ENCODE measurements at regions not wholly inside any gene's neighbourhood (a gene's known extent, or its start where the extent isn't known, plus 50 kb on each side); places are given as distances from the start of the nearest gene placed in this dataset.

DNA sequence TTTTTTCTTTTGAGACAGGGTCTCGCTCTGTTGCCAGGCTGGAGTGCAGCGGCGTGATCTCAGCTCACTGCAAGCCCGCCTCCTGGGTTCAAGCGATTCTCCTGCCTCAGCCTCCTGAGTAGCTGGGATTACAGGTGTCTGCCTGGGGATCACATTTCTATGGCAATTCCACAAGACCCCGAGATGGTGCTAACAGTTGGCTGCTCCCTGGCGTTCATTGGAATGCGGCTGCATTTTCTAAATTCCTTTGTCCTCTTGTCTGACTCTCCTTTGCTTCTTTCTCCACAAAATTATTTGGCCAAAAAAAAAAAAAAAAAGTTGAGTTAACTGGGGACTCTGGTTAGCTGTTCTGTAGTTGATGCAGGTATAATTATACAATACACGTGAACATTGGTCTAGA lies 176.4 kb downstream of the ETS2 start:
- Histone ChIP-seq H3K27me3 (no peaks in the 10 kb centered on the region), H3K9me3 (no peaks in the 10 kb centered on the region), H3K36me3 (no peaks in the 10 kb centered on the region), H3K27ac (peak overlapping the region in 2 of 3 donors; percentile 2 to 59), H3K4me3 (replicated peaks in 1 of 3) (no peak overlapping the region), H3K4me1 (peaks cover 41 to 52% of the 10 kb centered on the region in 2 donors)
- intact Hi-C loops (cut with DNase I): no loop called here
- DNase-seq: peak; percentile 52 to 66
- 43 to 54% methylated on average over 9 of the region's 9 CpGs for WGBS, 2 donors
- no peak for TF ChIP-seq POLR2A (IDR thresholded peaks at IDR 0.05)
- TF ChIP-seq, protein P1, sequence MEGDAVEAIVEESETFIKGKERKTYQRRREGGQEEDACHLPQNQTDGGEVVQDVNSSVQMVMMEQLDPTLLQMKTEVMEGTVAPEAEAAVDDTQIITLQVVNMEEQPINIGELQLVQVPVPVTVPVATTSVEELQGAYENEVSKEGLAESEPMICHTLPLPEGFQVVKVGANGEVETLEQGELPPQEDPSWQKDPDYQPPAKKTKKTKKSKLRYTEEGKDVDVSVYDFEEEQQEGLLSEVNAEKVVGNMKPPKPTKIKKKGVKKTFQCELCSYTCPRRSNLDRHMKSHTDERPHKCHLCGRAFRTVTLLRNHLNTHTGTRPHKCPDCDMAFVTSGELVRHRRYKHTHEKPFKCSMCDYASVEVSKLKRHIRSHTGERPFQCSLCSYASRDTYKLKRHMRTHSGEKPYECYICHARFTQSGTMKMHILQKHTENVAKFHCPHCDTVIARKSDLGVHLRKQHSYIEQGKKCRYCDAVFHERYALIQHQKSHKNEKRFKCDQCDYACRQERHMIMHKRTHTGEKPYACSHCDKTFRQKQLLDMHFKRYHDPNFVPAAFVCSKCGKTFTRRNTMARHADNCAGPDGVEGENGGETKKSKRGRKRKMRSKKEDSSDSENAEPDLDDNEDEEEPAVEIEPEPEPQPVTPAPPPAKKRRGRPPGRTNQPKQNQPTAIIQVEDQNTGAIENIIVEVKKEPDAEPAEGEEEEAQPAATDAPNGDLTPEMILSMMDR (IDR thresholded peaks at IDR 0.05): no peak

DNA sequence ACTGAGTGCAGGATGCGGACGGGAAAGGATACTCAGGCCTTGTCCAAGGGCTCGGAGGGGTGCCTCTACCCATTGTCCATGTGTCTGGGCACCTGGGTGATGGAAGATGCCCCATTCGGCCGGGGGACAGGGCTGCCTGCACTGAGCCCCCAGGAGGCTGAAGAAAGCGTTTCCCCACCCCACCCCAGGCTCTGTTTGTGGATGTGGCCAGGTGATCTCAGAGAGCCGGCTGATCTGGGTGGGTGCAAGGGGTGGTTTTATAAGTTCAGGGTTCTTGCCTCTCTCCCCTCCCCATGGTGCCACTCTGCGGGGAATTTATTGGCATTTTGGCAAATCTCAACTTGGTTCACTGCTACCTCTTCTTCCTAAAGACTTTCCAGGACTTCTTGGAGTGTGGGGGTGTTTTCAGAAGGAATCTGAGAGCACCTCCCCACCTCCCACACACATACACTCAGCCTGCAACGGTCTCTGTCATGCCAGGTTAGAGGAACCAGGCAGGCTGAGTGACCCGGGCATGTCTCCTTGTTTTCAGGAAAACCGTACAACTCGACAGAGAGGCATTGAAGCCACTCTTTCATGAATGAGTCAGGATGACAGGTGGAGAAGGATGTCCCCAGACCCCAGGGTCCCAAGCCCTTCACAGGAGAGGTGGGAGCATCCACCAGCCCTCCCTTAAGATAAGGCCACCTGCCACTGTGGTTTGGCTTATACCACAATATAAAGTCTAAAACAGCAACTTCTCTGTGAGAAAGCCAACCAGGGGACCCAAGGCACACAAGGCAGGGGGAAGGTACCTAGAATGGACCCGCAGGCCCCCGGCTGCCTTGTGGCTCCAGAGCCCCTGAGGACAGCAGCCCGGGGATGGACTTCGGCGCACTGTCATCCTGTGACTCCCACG lies 174.9 kb downstream of the ETS2 start:
- Histone ChIP-seq H3K36me3 (no peaks in the 10 kb centered on the region), H3K4me1 (peaks cover 28 to 39% of the 10 kb centered on the region in 2 donors), H3K9me3 (no peaks in the 10 kb centered on the region), H3K27me3 (no peaks in the 10 kb centered on the region), H3K4me3 (replicated peaks in 1 of 3) (no peak overlapping the region), H3K27ac (peak overlapping the region in 2 of 3 donors; percentile 2 to 59)
- no peak for TF ChIP-seq POLR2A (IDR thresholded peaks at IDR 0.05)
- TF ChIP-seq, protein P1 (IDR thresholded peaks at IDR 0.05): no peak
- DNase-seq: no peak
- WGBS, 2 donors: 86% methylated on average over 8 to 16 of the region's 18 CpGs
- intact Hi-C loops (cut with DNase I): no loop called here

DNA sequence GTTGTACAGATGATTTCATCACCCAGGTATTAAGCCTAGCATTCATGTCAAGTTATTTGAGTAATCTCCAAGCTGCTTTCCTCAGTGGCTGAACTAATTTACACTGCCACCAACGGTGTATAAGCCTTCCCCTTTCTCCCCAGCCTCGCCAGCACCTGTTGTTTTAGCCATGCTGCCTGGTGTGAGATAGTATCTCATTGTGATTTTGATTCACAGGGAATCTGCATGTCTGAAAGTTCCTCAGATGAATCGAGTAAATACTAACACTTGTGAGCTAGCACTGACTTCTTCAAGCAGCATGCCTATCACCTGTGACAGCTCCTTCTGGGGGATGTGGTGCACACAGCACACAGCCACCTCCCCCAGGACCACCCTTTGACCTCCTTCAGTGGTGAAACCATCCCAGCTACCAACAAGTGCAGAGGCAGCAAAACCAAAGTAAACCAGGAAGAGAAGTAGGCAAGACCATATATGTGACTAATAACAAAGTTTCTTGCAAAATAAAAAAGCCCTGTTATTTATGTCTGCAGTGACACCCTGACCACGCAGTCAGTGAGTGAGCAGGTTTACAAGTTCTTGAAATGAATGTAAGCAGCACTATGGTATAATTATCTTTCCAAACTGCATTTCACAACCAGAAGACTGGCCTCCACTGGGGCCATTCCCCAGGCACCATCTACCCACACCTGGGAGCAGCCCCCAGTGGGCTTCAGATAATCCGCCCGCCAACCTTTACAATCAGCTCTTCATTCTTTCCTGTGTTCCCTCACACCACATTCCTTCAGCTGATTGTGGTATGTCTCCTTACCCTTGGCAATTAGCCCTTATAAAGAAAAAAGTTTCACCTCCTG lies 173.8 kb downstream of the ETS2 start:
- Histone ChIP-seq H3K4me1 (peaks cover 17 to 27% of the 10 kb centered on the region in 2 donors), H3K27me3 (no peaks in the 10 kb centered on the region), H3K4me3 (replicated peaks in 1 of 3) (no peak overlapping the region), H3K36me3 (no peaks in the 10 kb centered on the region), H3K9me3 (no peaks in the 10 kb centered on the region), H3K27ac (peak overlapping the region in 1 of 3 donors; percentile 21)
- TF ChIP-seq, protein P1 (IDR thresholded peaks at IDR 0.05): no peak
- TF ChIP-seq POLR2A (IDR thresholded peaks at IDR 0.05): no peak
- DNase-seq: no peak
- 65 to 72% methylated on average over 6 of the region's 6 CpGs for WGBS, 2 donors
- intact Hi-C loops (cut with DNase I): no loop called here

DNA sequence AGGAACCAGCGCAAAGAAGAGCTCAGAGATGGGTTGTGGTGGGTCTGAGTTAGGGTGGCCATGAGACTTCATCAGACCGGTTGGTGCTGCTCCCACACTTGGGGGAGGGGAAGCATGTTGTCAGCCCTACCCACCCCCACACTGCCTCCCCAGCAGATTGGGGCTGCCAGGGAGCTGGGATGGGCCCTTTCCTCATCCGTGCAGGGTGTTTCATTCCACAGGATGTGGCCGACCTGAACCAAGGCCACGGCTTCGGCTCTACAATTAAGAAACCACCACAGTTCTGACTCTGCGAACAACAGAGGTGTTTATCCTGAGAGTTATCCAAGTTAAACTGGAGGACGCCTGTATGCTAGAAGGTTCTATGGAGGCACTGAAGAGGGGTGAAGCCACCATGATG lies 171.2 kb downstream of the ETS2 start:
- Histone ChIP-seq H3K4me3 (replicated peaks in 1 of 3) (no peak overlapping the region), H3K27ac (no peak overlapping the region), H3K27me3 (no peaks in the 10 kb centered on the region), H3K36me3 (no peaks in the 10 kb centered on the region), H3K9me3 (no peaks in the 10 kb centered on the region), H3K4me1 (peaks cover 9 to 11% of the 10 kb centered on the region in 2 donors)
- 91 to 92% methylated on average over 6 to 8 of the region's 8 CpGs for WGBS, 2 donors
- TF ChIP-seq POLR2A (IDR thresholded peaks at IDR 0.05): no peak
- TF ChIP-seq, protein P1 (IDR thresholded peaks at IDR 0.05): no peak
- intact Hi-C loops (cut with DNase I): no loop called here
- DNase-seq: no peak
